HepG2 (cell line): ENCODE measurements at regions not wholly inside any gene's neighbourhood (a gene's known extent, or its start where the extent isn't known, plus 50 kb on each side); places are given as distances from the start of the nearest gene placed in this dataset.

Source experiments
- ATAC-seq: fragments of 200-7000 bp; cut with Tn5 transposase; 3 replicates; pipeline ENCODE4 v1.9.1; 2020; ENCODE audit warnings: mild to moderate bottlenecking, moderate library complexity
- BruUV-seq: library from RNA; stranded (reverse); fragments of 400-500 nt; replicated peaks from 2 replicates; lab custom pipeline; 2021; lab: Mats Ljungman, UMichigan
- CTCF ChIA-PET: fragments of 300-600 bp; formaldehyde crosslinking; extraction: SDS; loops from one replicate; lab custom pipeline; 2021; ENCODE audit warnings: low total read pairs, inconsistent platforms, low intra/inter-chr PET ratio; lab: Yijun Ruan, JAX
- POLR2A ChIA-PET: fragments of 350-600 bp; sonication (Branson Sonifier 250); formaldehyde crosslinking; loops from one replicate; lab custom pipeline; 2020; ENCODE audit warnings: antibody characterized with exemption, inconsistent platforms; lab: Yijun Ruan, JAX
- DNase-seq: peaks from one replicate; pipeline ENCODE4 v3.0.0-alpha.2; 2015; ENCODE audit warnings: low spot score
- FAIRE-seq: peaks from 3 replicates; lab custom pipeline; 2011; peaks lifted over from hg19 to GRCh38; lab: Jason Lieb, UNC
- H2AFZ ChIP-seq: one replicate; pipeline ENCODE4 v1.6.1; 2011; ENCODE audit warnings: low read length, inconsistent platforms
- H3K27ac ChIP-seq: fragments of 300-600 bp; 3 replicates; pipeline ENCODE4 v1.8.0; 2011; ENCODE audit warnings: mixed run types, mild to moderate bottlenecking, mixed read lengths, low read length, inconsistent platforms; ENCODE audit not compliant: insufficient read depth; ENCODE audit errors: extremely low read length
- H3K27me3 ChIP-seq, 2 experiments: fragments of 200-600 bp in 1 of 2; 2 replicates in 1 of 2; 3 replicates in 1 of 2; pipeline versions ENCODE4 v1.6.0 to v1.8.0; 2011; ENCODE audit warnings: low read length in 2 of 2, mild to moderate bottlenecking in 2 of 2, moderate library complexity in 2 of 2, inconsistent platforms in 1 of 2; ENCODE audit not compliant: insufficient read depth in 2 of 2, control insufficient read depth in 1 of 2
- H3K36me3 ChIP-seq, 2 experiments: fragments of 200-600 bp in 1 of 2; replicated peaks in 1 of 2; 2 replicates in 1 of 2; 3 replicates in 1 of 2; pipeline versions ENCODE4 v1.5.1 to v1.8.0; 2011; ENCODE audit warnings: low read length in 2 of 2, inconsistent platforms in 1 of 2; ENCODE audit not compliant: insufficient read depth in 2 of 2, control insufficient read depth in 1 of 2
- H3K4me1 ChIP-seq: 2 replicates; pipeline ENCODE4 v1.5.1; 2012; ENCODE audit warnings: low read length, inconsistent platforms; ENCODE audit not compliant: insufficient read depth
- H3K4me2 ChIP-seq: 2 replicates; pipeline ENCODE4 v1.6.0; 2011; ENCODE audit warnings: low read depth, low read length, inconsistent platforms
- H3K4me3 ChIP-seq, 3 experiments: fragments of 200-600 bp in 1 of 3; sonication (generic), shearing (Covaris generic) in 1 of 3; replicated peaks in 1 of 3; 2 replicates each; pipeline ENCODE4 v1.5.1; 2011 to 2016; ENCODE audit warnings: low read length in 3 of 3, inconsistent platforms in 2 of 3, low read depth in 2 of 3, mild to moderate bottlenecking in 2 of 3, control low read depth in 1 of 3, mixed read lengths in 1 of 3; ENCODE audit not compliant: insufficient read depth in 1 of 3
- H3K79me2 ChIP-seq: one replicate; pipeline ENCODE4 v1.6.1; 2011; ENCODE audit warnings: low read length, inconsistent platforms; ENCODE audit not compliant: insufficient read depth
- H3K9ac ChIP-seq: 2 replicates; pipeline ENCODE4 v1.6.0; 2011; ENCODE audit warnings: mild to moderate bottlenecking, low read depth, low read length, inconsistent platforms; ENCODE audit not compliant: insufficient read depth
- H3K9me3 ChIP-seq: 2 replicates; pipeline ENCODE4 v1.5.1; 2012; ENCODE audit warnings: mild to moderate bottlenecking, low read length
- H4K20me1 ChIP-seq: 2 replicates; pipeline ENCODE4 v1.6.0; 2011; ENCODE audit warnings: inconsistent platforms, mild to moderate bottlenecking, low read length, moderate library complexity; ENCODE audit not compliant: insufficient read depth
- ARID4A ChIP-seq: sonication (generic); formaldehyde crosslinking; IDR thresholded peaks from 2 replicates; pipeline ENCODE4 v1.5.0; 2020; ENCODE audit warnings: mild to moderate bottlenecking, missing genetic modification reagents, borderline replicate concordance
- CSRNP1 ChIP-seq: sonication (generic); formaldehyde crosslinking; IDR thresholded peaks from 2 replicates; pipeline ENCODE4 v1.8.1; 2023; ENCODE audit warnings: mild to moderate bottlenecking, missing genetic modification reagents
- E2F1 ChIP-seq: sonication (generic); formaldehyde crosslinking; IDR thresholded peaks from 2 replicates; pipeline ENCODE4 v1.5.0; 2020; ENCODE audit warnings: missing genetic modification reagents
- GZF1 ChIP-seq: sonication (generic); formaldehyde crosslinking; IDR thresholded peaks from 2 replicates; pipeline ENCODE4 v1.5.1; 2020; ENCODE audit warnings: mild to moderate bottlenecking, missing genetic modification reagents
- NFE2L2 ChIP-seq: fragments of 150-350 bp; IDR thresholded peaks from 2 replicates; pipeline ENCODE4 v1.6.1; 2014; ENCODE audit warnings: low read length
- NR1H2 ChIP-seq: sonication (generic); formaldehyde crosslinking; IDR thresholded peaks from 2 replicates; pipeline ENCODE4 v1.8.1; 2022; ENCODE audit warnings: low read depth, missing genetic modification reagents, borderline replicate concordance
- RCOR2 ChIP-seq: IDR thresholded peaks from 2 replicates; pipeline ENCODE4 v1.6.1; 2016; ENCODE audit warnings: missing biosample characterization, missing genetic modification reagents
- SUZ12 ChIP-seq: fragments of 150-350 bp; IDR thresholded peaks from 2 replicates; pipeline ENCODE4 v1.6.1; 2014; ENCODE audit warnings: low read depth, low read length
- ZNF546 ChIP-seq: sonication (generic); formaldehyde crosslinking; conservative IDR thresholded peaks from 2 replicates; pipeline ENCODE4 v1.8.1; 2023; ENCODE audit warnings: mild to moderate bottlenecking, missing genetic modification reagents
- ZNF558 ChIP-seq: sonication (generic); formaldehyde crosslinking; IDR thresholded peaks from 2 replicates; pipeline ENCODE4 v1.9.0; 2022; ENCODE audit warnings: mild to moderate bottlenecking, missing genetic modification reagents, borderline replicate concordance
- ZNF616 ChIP-seq: sonication (generic); formaldehyde crosslinking; IDR thresholded peaks from 2 replicates; pipeline ENCODE4 v1.5.0; 2020; ENCODE audit warnings: low read depth, mild to moderate bottlenecking, missing genetic modification reagents
- WGBS: methylation state at CpG from one replicate; pipeline ENCODE4 v1.1.6; 2017; ENCODE audit warnings: low lambda C conversion rate; 5-methylcytosine and 5-hydroxymethylcytosine counted together
- in situ Hi-C: cut with HindIII; loops from 2 replicates; pipeline ENCODE4 v1.10.0; 2017; ENCODE audit warnings: low pct_unique_long_range_greater_than_20kb; ENCODE audit not compliant: extremely low pct_ligation_motif_present
- intact Hi-C: fragments of 100-400 bp; cut with micrococcal nuclease; formaldehyde crosslinking; loops from one replicate; pipeline ENCODE4 v1.10.0; 2022; ENCODE audit not compliant: unreplicated experiment
- TF ChIP-seq, protein P1 (sequence below): sonication (generic); formaldehyde crosslinking; IDR thresholded peaks from 2 replicates; pipeline ENCODE4 v1.8.0; 2023; ENCODE audit warnings: mild to moderate bottlenecking, missing genetic modification reagents

DNA sequence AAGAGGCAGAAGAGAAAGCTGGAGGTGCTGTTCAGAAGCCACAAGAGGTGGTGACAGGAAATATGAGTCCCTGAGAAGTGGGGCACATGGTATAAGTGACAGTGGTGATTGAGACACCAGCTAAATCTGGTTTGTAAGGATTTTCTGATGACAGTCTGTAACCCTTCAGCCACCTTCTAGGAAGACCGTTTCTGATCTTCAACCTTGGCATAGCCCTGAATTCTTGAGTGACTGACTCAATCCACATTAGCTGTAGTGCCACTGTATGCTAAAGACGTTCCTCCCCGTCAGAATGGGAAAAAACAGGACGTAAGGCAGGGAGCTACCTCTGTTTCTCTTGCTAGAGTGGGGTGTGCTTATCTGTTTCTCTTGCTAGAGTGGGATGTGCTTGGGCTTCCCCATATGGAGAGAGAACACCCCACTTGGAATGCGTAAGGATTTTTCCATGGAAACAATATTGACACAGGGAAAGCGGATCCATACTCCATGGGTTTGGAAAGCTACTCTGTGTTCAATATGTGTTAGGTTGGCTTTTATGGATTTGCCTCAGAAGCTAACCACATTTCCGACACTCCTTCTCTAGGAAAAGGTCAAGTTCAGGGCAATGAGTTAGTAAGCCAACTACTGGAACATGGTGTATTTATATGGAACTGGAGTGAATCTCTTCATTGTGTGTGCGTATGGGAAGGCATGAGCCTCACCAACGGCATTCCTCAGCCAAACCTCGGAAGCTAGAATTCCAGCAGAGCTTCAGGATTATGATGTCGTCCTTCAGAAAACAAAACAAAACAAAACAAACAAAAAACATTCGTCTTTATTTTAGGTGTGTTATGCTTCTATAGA lies 948.8 kb upstream of the SLC10A2 start:
- no peak for ATAC-seq
- no peaks in the 10 kb centered on the region; a peak in 1 of 5 replicates for H3K27me3 ChIP-seq
- no peaks in the 10 kb centered on the region for H3K4me1 ChIP-seq
- no peak overlapping the region for H2AFZ ChIP-seq
- no peak overlapping the region for H3K4me3 ChIP-seq
- BruUV-seq, result no TSS peak
- intact Hi-C loops (no loop called here), in situ Hi-C loops (no loop called here)
- no peaks in the 10 kb centered on the region for H4K20me1 ChIP-seq
- H3K9me3 ChIP-seq, result peaks cover 29% of the 10 kb centered on the region; the same call in 1 of the 2 replicates
- TF ChIP-seq ARID4A (no peak), NR1H2 (no peak), GZF1 (CRISPR knock-in tag) (no peak), ZNF558 (no peak), NFE2L2 (no peak), CSRNP1 (CRISPR knock-in tag) (no peak), RCOR2 (CRISPR knock-in tag) (no peak), ZNF616 (CRISPR knock-in tag) (no peak), ZNF546 (no peak), SUZ12 (no peak), E2F1 (CRISPR knock-in tag) (no peak)
- TF ChIP-seq, protein P1, sequence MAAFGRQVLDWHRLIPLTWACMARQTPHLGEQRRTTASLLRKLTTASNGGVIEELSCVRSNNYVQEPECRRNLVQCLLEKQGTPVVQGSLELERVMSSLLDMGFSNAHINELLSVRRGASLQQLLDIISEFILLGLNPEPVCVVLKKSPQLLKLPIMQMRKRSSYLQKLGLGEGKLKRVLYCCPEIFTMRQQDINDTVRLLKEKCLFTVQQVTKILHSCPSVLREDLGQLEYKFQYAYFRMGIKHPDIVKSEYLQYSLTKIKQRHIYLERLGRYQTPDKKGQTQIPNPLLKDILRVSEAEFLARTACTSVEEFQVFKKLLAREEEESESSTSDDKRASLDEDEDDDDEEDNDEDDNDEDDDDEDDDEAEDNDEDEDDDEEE (CRISPR knock-in tag), result no peak
- no peak overlapping the region for H3K4me2 ChIP-seq
- no peak overlapping the region for H3K9ac ChIP-seq
- POLR2A ChIA-PET, result no interaction called here
- no peak for DNase-seq
- CTCF ChIA-PET, result no interaction called here
- no peak overlapping the region for H3K27ac ChIP-seq
- H3K79me2 ChIP-seq, result no peaks in the 10 kb centered on the region
- H3K36me3 ChIP-seq, result no peaks in the 10 kb centered on the region
- FAIRE-seq, result no peak
- 16% methylated on average over 8 of the region's 12 CpGs for WGBS
